Fibroblast of the aortic adventitia (primary cell): ENCODE measurements at regions not wholly inside any gene's neighbourhood (a gene's known extent, or its start where the extent isn't known, plus 50 kb on each side); places are given as distances from the start of the nearest gene placed in this dataset.

ENCODE experiments used
- DNase-seq: peaks from one replicate; pipeline ENCODE4 v3.0.0-alpha.2; 2010; ENCODE audit warnings: low read depth
- H3K4me3 ChIP-seq: 2 replicates; pipeline ENCODE4 v1.5.1; 2011; ENCODE audit warnings: low read depth, mild to moderate bottlenecking, control low read depth, low read length, moderate library complexity
- CTCF ChIP-seq: IDR thresholded peaks from 2 replicates; pipeline ENCODE4 v1.5.1; 2011; ENCODE audit warnings: mild to moderate bottlenecking, low read length, control low read depth, inconsistent platforms; ENCODE audit not compliant: insufficient read depth

- no peak for TF ChIP-seq CTCF
- no peak overlapping the region for H3K4me3 ChIP-seq
- no peak for DNase-seq
These were observed 928.9 kb downstream of the TBC1D22A start for GRCh38 chr22:47691152-47691895.

GRCh38 chr22:47690586-47690985, 928.1 kb downstream of the TBC1D22A start:
- no peak overlapping the region for H3K4me3 ChIP-seq
- no peak for DNase-seq
- TF ChIP-seq CTCF, result no peak

GRCh38 chr22:47690166-47690565, 927.7 kb downstream of the TBC1D22A start:
- no peak for DNase-seq
- TF ChIP-seq CTCF, result no peak
- H3K4me3 ChIP-seq, result no peak overlapping the region

- no peak overlapping the region for H3K4me3 ChIP-seq
- TF ChIP-seq CTCF, result no peak
- DNase-seq, result no peak
These were observed 925.3 kb downstream of the TBC1D22A start for GRCh38 chr22:47687776-47688175.

GRCh38 chr22:47687346-47687655, 924.9 kb downstream of the TBC1D22A start:
- H3K4me3 ChIP-seq, result no peak overlapping the region
- TF ChIP-seq CTCF, result no peak
- DNase-seq, result no peak

GRCh38 chr22:47686594-47687345, 924.3 kb downstream of the TBC1D22A start:
- H3K4me3 ChIP-seq, result no peak overlapping the region
- no peak for TF ChIP-seq CTCF
- no peak for DNase-seq
